ENCODE measurements at regions not wholly inside any gene's neighbourhood (a gene's known extent, or its start where the extent isn't known, plus 50 kb on each side); places are given as distances from the start of the nearest gene placed in this dataset.

GRCh38 chr3:89046661-89047060 lies 60.8 kb upstream of the EPHA3 start:
- no peak overlapping the region for H3K27ac ChIP-seq (ENCODE audit: insufficient read depth, low read length)
- H3K14ac ChIP-seq (replicated peaks; ENCODE audit: low read depth, low read length) = no peak overlapping the region
- BruUV-seq (replicated peaks) = no TSS peak
- H3K23ac ChIP-seq (ENCODE audit: low read depth, low read length) = no peak overlapping the region
- H3K4me2 ChIP-seq (ENCODE audit: low read depth, low read length) = no peak overlapping the region
- ATAC-seq (ENCODE audit: low read depth) (no peak), DNase-seq (no peak)
- H4K8ac ChIP-seq (ENCODE audit: low read depth in 2 of 2, low read length in 2 of 2) = no peak overlapping the region
- H3K27me3 ChIP-seq (ENCODE audit: control insufficient read depth, insufficient read depth, low read length) = no peaks in the 10 kb centered on the region
- ChIA-PET POLR2A (ENCODE audit: unreplicated experiment) (no interaction called here), CTCF (interaction anchor here (0.6 to 1.0 kb wide), 2 partner anchors 51 to 338 kb away, joined by 3 read pairs; no protein-coding TSS in a partner anchor)
- in situ Hi-C loops (cut with MboI; ENCODE audit: low sequenced_read_pairs) (no loop called here), intact Hi-C loops (cut with micrococcal nuclease) (no loop called here), dilution Hi-C loops (cut with HindIII; ENCODE audit: low sequenced_read_pairs, unreplicated experiment) (no loop called here)
- no peak overlapping the region for H2BK15ac ChIP-seq (ENCODE audit: low read depth, low read length)
- no peak overlapping the region for H2AK5ac ChIP-seq (ENCODE audit: low read depth, low read length)
- TF ChIP-seq NFE2L2 (IDR thresholded peaks at IDR 0.05; ENCODE audit: low read depth, low read length) = no peak
- no peak for TF ChIP-seq BHLHE40 (IDR thresholded peaks at IDR 0.05; ENCODE audit: low read depth, low read length)
- no peak for TF ChIP-seq CHD1 (IDR thresholded peaks at IDR 0.05; ENCODE audit: low read depth, low read length)
- TF ChIP-seq MAFK (IDR thresholded peaks at IDR 0.05; ENCODE audit: low read depth, low read length) = no peak
- no peak for TF ChIP-seq RCOR1 (IDR thresholded peaks at IDR 0.05; ENCODE audit: insufficient replicate concordance, low read length)
- no peak for TF ChIP-seq RAD21 (IDR thresholded peaks at IDR 0.05; ENCODE audit: low read length)
- no peak for TF ChIP-seq POLR2A (IDR thresholded peaks at IDR 0.05; ENCODE audit: low read depth, low read length)
- no peak for TF ChIP-seq MXI1 (IDR thresholded peaks at IDR 0.05; ENCODE audit: borderline replicate concordance, low read depth, low read length)
- TF ChIP-seq CTCF (conservative IDR thresholded peaks at IDR 0.05; ENCODE audit: low read depth, low read length) = no peak
- no peak for TF ChIP-seq USF2 (IDR thresholded peaks at IDR 0.05; ENCODE audit: low read depth, low read length)
- no peak overlapping the region for H3K56ac ChIP-seq (ENCODE audit: extremely low read depth, insufficient read depth, low read length)
- H2BK20ac ChIP-seq (ENCODE audit: low read depth, low read length) = no peak overlapping the region
- H3K79me1 ChIP-seq (ENCODE audit: low read depth in 1 of 2, low read length in 2 of 2) = no peaks in the 10 kb centered on the region
- H4K20me1 ChIP-seq (ENCODE audit: insufficient read depth, low read length) = no peaks in the 10 kb centered on the region
- H3K36me3 ChIP-seq (ENCODE audit: control insufficient read depth, insufficient read depth, low read length) = no peaks in the 10 kb centered on the region
- H3K4me3 ChIP-seq (ENCODE audit: insufficient read depth, low read depth, low read length) = no peak overlapping the region
- H3K4ac ChIP-seq (ENCODE audit: low read depth, low read length) = no peak overlapping the region
- no peak overlapping the region for H2BK120ac ChIP-seq (ENCODE audit: low read depth, low read length)
- no peak overlapping the region for H4K5ac ChIP-seq (ENCODE audit: low read depth, low read length)
- no peak overlapping the region for H3K9ac ChIP-seq (ENCODE audit: low read depth, low read length)
- WGBS, 2 experiments (ENCODE audit: extremely low coverage in 2 of 2, insufficient read length in 1 of 2) = no CpG with 5 or more reads among the region's 1 CpG
- H3K9me3 ChIP-seq (ENCODE audit: control insufficient read depth, insufficient read depth, low read length) = no peaks in the 10 kb centered on the region
- H2AK9ac ChIP-seq (replicated peaks; ENCODE audit: low read depth, low read length, poor library complexity) = no peak overlapping the region
- H3K9me1 ChIP-seq (ENCODE audit: insufficient read depth, low read length) = no peaks in the 10 kb centered on the region
- no peak overlapping the region for H3K18ac ChIP-seq (ENCODE audit: low read depth, low read length)
- no peak overlapping the region for H2AFZ ChIP-seq (replicated peaks; ENCODE audit: low read length, poor library complexity)
- H4K91ac ChIP-seq (ENCODE audit: insufficient read depth, low read depth, low read length) = no peak overlapping the region
- no peak overlapping the region for H2BK5ac ChIP-seq (ENCODE audit: low read depth, low read length, poor library complexity, severe bottlenecking)
- H3K4me1 ChIP-seq (ENCODE audit: control insufficient read depth, insufficient read depth, low read length) = no peaks in the 10 kb centered on the region

All from IMR-90 (cell line).